Fibroblast of lung (primary cell): ENCODE measurements at regions not wholly inside any gene's neighbourhood (a gene's known extent, or its start where the extent isn't known, plus 50 kb on each side); places are given as distances from the start of the nearest gene placed in this dataset.
A peak's percentile ranks its signal among the peaks of the same experiment; 100 is the strongest.

Source experiments
- DNase-seq, 2 donors: peaks; one replicate each; pipeline versions ENCODE4 v3.0.0 to v3.0.0-alpha.2; 2010; ENCODE audit warnings: low read depth in 2 of 2
- H2AFZ ChIP-seq: 2 replicates; pipeline ENCODE4 v1.5.1; 2012; ENCODE audit warnings: low read length, control low read depth, inconsistent platforms
- H3K27ac ChIP-seq: 2 replicates; pipeline ENCODE4 v1.5.1; 2011; ENCODE audit warnings: low read length, control low read depth; ENCODE audit not compliant: insufficient read depth
- H3K27me3 ChIP-seq: 2 replicates; pipeline ENCODE4 v1.5.1; 2011; ENCODE audit warnings: mild to moderate bottlenecking, low read length; ENCODE audit not compliant: control insufficient read depth, insufficient read depth
- H3K36me3 ChIP-seq: 2 replicates; pipeline ENCODE4 v1.5.1; 2011; ENCODE audit warnings: low read length; ENCODE audit not compliant: control insufficient read depth, insufficient read depth
- H3K4me1 ChIP-seq: 2 replicates; pipeline ENCODE4 v1.5.1; 2011; ENCODE audit warnings: low read length; ENCODE audit not compliant: control insufficient read depth, insufficient read depth; ENCODE audit errors: extremely low read depth
- H3K4me2 ChIP-seq: 2 replicates; pipeline ENCODE4 v1.5.1; 2011; ENCODE audit warnings: low read length, control low read depth; ENCODE audit not compliant: insufficient read depth; ENCODE audit errors: extremely low read depth
- H3K4me3 ChIP-seq, 4 experiments: fragments of 200-600 bp in 1 of 4; sonication (generic) in 1 of 4; replicated peaks in 1 of 4; 2 replicates each; pipeline ENCODE4 v1.5.1; 2011 to 2016; ENCODE audit warnings: low read length in 4 of 4, low read depth in 3 of 4, mild to moderate bottlenecking in 3 of 4, control low read depth in 2 of 4, inconsistent platforms in 1 of 4, mixed read lengths in 1 of 4; ENCODE audit not compliant: insufficient read depth in 1 of 4; ENCODE audit errors: control extremely low read depth in 1 of 4
- H3K79me2 ChIP-seq: 2 replicates; pipeline ENCODE4 v1.5.1; 2012; ENCODE audit warnings: mild to moderate bottlenecking, low read length, inconsistent platforms; ENCODE audit not compliant: control insufficient read depth, insufficient read depth
- H3K9ac ChIP-seq: 2 replicates; pipeline ENCODE4 v1.5.1; 2011; ENCODE audit warnings: mild to moderate bottlenecking, low read length, control low read depth; ENCODE audit not compliant: insufficient read depth
- H3K9me3 ChIP-seq: 2 replicates; pipeline ENCODE4 v1.5.1; 2012; ENCODE audit warnings: low read depth, low read length; ENCODE audit not compliant: control insufficient read depth, insufficient read depth
- H4K20me1 ChIP-seq: 2 replicates; pipeline ENCODE4 v1.5.1; 2011; ENCODE audit warnings: low read length; ENCODE audit not compliant: control insufficient read depth, insufficient read depth; ENCODE audit errors: extremely low read depth
- EZH2 ChIP-seq: IDR thresholded peaks from 2 replicates; pipeline ENCODE4 v1.5.1; 2012; ENCODE audit warnings: low read length, control low read depth, mild to moderate bottlenecking; ENCODE audit errors: missing control alignments
- TF ChIP-seq, protein P1 (sequence below), 2 donors: IDR thresholded peaks in 1 of 2; conservative IDR thresholded peaks in 1 of 2; 1 replicate in 1 of 2; 2 replicates in 1 of 2; pipeline ENCODE4 v1.5.1; 2011 to 2012; ENCODE audit warnings: low read length in 2 of 2, control low read depth in 1 of 2, inconsistent platforms in 1 of 2, low read depth in 1 of 2, mild to moderate bottlenecking in 1 of 2

DNA sequence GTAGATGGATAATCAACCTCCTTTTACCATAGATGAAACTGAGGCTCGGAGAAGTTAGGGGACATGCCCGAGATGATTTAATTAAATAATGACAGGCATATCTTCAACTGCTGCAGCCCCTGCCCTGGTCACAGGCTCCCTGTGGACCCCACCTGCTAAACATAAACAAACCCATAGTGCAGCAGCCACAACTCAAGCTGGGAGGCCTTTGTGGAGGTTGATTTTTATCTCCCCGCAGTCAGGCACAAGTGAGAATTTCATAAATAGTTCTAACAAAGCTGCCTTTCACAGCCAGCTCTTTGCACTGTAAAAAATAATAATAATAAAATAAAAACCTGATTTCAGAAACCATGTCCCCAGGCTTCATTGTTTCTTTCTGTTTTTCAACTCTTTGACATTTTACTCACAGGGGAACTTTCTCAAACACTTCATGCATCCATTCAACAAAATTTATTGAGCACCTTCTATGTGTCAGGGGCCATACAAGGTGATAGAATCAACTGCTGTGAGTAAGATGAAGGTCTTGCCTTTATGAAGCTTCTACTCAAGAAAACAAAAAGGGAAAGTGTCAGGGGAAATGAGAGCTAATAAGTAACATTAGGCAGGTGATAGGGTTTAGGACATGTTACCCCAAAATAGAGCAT is 393.6 kb upstream of the PROK2 start:
- Histone ChIP-seq H3K4me3 (no peak overlapping the region), H4K20me1 (no peaks in the 10 kb centered on the region), H3K27ac (no peak overlapping the region), H3K27me3 (peaks cover 3% of the 10 kb centered on the region), H2AFZ (no peak overlapping the region), H3K4me1 (peaks cover 6% of the 10 kb centered on the region), H3K36me3 (no peaks in the 10 kb centered on the region), H3K4me2 (no peak overlapping the region), H3K9ac (no peak overlapping the region), H3K9me3 (no peaks in the 10 kb centered on the region), H3K79me2 (no peaks in the 10 kb centered on the region)
- TF ChIP-seq, protein P1, sequence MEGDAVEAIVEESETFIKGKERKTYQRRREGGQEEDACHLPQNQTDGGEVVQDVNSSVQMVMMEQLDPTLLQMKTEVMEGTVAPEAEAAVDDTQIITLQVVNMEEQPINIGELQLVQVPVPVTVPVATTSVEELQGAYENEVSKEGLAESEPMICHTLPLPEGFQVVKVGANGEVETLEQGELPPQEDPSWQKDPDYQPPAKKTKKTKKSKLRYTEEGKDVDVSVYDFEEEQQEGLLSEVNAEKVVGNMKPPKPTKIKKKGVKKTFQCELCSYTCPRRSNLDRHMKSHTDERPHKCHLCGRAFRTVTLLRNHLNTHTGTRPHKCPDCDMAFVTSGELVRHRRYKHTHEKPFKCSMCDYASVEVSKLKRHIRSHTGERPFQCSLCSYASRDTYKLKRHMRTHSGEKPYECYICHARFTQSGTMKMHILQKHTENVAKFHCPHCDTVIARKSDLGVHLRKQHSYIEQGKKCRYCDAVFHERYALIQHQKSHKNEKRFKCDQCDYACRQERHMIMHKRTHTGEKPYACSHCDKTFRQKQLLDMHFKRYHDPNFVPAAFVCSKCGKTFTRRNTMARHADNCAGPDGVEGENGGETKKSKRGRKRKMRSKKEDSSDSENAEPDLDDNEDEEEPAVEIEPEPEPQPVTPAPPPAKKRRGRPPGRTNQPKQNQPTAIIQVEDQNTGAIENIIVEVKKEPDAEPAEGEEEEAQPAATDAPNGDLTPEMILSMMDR (conservative IDR thresholded peaks at IDR 0.05 in 1 of 2, IDR thresholded peaks at IDR 0.05 in 1 of 2; ENCODE audit: low read depth in 1 of 2, low read length in 2 of 2) = no peak
- no peak for TF ChIP-seq EZH2
- no peak for DNase-seq

DNA sequence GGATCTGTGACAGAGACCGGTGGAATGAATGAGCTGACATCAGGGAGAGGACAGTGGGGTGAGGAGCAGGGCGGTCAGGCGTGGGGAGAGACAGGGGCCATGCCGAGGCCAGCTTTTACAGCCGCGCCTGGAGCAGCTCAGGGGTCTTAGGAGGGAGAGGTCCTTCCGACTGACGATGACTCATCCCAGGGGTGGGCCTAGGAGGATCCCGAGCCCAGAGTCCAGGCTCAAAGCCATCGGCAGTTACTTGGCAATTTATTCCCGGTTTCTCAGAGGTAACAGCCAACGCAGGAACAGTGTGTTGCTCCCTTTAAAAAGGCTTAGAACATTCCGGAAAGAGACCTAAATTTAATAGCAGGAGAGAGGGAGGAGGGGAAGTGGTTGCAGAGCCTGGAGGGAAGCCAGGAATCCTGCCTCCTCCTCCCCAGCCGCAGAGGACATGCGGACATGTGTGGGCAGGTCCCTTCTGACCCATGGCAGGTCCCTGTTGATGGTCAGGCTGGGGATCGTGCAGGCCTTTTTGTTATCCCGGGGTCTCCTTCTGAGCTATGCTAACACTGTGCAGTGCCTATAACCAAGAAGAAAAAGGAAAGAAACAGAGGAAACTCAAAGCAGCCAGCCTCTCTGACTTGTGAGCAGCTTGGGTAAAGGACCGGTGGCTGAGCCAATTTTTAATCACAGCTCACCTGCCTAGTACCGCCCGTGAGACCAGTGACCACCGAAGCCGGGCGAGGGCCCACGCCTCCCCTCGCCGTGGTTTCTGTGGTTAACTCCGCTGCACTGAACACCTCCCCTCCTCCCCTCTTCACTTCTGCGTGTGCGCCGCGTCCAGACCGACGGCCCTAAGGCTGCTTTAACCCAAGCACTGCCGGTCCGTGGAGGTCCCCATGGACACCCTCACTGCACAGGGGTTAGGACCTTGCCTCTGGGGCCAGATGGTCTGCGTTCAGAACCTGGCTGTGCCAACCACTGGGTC is 392.4 kb upstream of the PROK2 start:
- DNase-seq = peak; percentile 57 to 74
- peak overlapping the region in 1 of 4 experiments; percentile 26 for H3K4me3 ChIP-seq
- no peaks in the 10 kb centered on the region for H3K36me3 ChIP-seq
- no peak overlapping the region for H3K27ac ChIP-seq
- no peak overlapping the region for H3K9ac ChIP-seq
- peak overlapping the region; percentile 36 for H2AFZ ChIP-seq
- H4K20me1 ChIP-seq = no peaks in the 10 kb centered on the region
- H3K9me3 ChIP-seq = no peaks in the 10 kb centered on the region
- peaks cover 7% of the 10 kb centered on the region for H3K27me3 ChIP-seq
- no peak for TF ChIP-seq EZH2
- TF ChIP-seq, protein P1 (conservative IDR thresholded peaks at IDR 0.05 in 1 of 2, IDR thresholded peaks at IDR 0.05 in 1 of 2; ENCODE audit: low read depth in 1 of 2, low read length in 2 of 2) = no peak
- H3K79me2 ChIP-seq = no peaks in the 10 kb centered on the region
- peak overlapping the region; percentile 28 for H3K4me2 ChIP-seq
- peaks cover 6% of the 10 kb centered on the region for H3K4me1 ChIP-seq

DNA sequence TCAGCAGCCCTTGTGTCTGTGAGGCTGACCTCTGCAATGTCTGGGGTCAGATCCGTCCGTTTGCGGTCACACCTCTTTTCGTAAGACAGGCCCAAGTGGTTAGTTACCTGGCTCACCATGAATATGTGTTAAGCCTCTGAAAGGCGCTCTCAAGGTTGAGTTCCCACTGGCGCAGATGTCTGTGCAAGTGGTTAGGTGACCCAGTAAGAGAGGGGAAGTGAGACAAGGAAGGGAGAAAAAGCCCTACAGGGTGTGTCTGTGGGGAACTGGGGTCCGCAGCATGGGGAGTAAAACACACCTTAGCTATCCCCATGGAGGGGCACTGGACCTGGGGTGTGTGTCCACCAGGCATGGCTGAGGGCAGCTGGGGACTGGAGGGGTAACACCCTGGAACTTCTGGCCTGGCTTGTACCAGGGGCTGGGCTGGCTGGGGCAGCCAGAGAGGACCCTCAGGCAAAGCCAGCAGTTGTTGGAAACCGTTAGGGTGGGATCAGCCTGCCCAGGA is 391.6 kb upstream of the PROK2 start:
- H3K79me2 ChIP-seq = no peaks in the 10 kb centered on the region
- H3K36me3 ChIP-seq = no peaks in the 10 kb centered on the region
- H4K20me1 ChIP-seq = no peaks in the 10 kb centered on the region
- peak overlapping the region; percentile 1 for H2AFZ ChIP-seq
- TF ChIP-seq, protein P1 (conservative IDR thresholded peaks at IDR 0.05 in 1 of 2, IDR thresholded peaks at IDR 0.05 in 1 of 2; ENCODE audit: low read depth in 1 of 2, low read length in 2 of 2) = no peak
- no peak for TF ChIP-seq EZH2
- peaks cover 5% of the 10 kb centered on the region for H3K27me3 ChIP-seq
- no peak overlapping the region for H3K9ac ChIP-seq
- no peak overlapping the region for H3K4me3 ChIP-seq
- H3K4me1 ChIP-seq = peaks cover 6% of the 10 kb centered on the region
- H3K4me2 ChIP-seq = no peak overlapping the region
- no peak for DNase-seq
- no peaks in the 10 kb centered on the region for H3K9me3 ChIP-seq
- H3K27ac ChIP-seq = no peak overlapping the region
